Thoracic aorta (tissue), 2 donors: ENCODE measurements at regions not wholly inside any gene's neighbourhood (a gene's known extent, or its start where the extent isn't known, plus 50 kb on each side); places are given as distances from the start of the nearest gene placed in this dataset.

Experiments
- ATAC-seq: fragments of 150-250 bp; one replicate; pipeline ENCODE4 v1.8.0; 2017; ENCODE audit warnings: low read depth; ENCODE audit not compliant: insufficient number of reproducible peaks, low FRiP score
- DNase-seq: peaks from one replicate; pipeline ENCODE4 v3.0.0-alpha.2; 2020; ENCODE audit warnings: low spot score
- H3K27ac ChIP-seq, 2 donors: fragments of 200-600 bp; sonication (generic); 1 replicate in 1 of 2; 2 replicates in 1 of 2; pipeline ENCODE4 v1.5.1; 2016; ENCODE audit warnings: mild to moderate bottlenecking in 2 of 2, moderate library complexity in 2 of 2
- H3K27me3 ChIP-seq: fragments of 200-600 bp; sonication (generic); replicated peaks from 2 replicates; pipeline ENCODE4 v1.6.0; 2016; ENCODE audit warnings: mild to moderate bottlenecking; ENCODE audit not compliant: insufficient read depth
- H3K36me3 ChIP-seq: fragments of 200-600 bp; sonication (generic); one replicate; pipeline ENCODE4 v1.5.1; 2016
- H3K4me1 ChIP-seq, 2 donors: fragments of 200-600 bp; sonication (generic); 1 replicate in 1 of 2; 2 replicates in 1 of 2; pipeline versions ENCODE4 v1.5.1 to v1.6.0; 2016; ENCODE audit warnings: low read depth in 2 of 2, mild to moderate bottlenecking in 1 of 2; ENCODE audit not compliant: control insufficient read depth in 1 of 2
- H3K4me3 ChIP-seq: fragments of 200-600 bp; sonication (generic); 2 replicates; pipeline ENCODE4 v1.5.1; 2016; ENCODE audit warnings: mild to moderate bottlenecking
- H3K9me3 ChIP-seq: fragments of 200-600 bp; sonication (generic); 2 replicates; pipeline ENCODE4 v1.5.1; 2016
- TF ChIP-seq, protein P1 (sequence below): fragments of 200-600 bp; sonication (generic); IDR thresholded peaks from one replicate; pipeline ENCODE4 v1.5.1; 2019; ENCODE audit warnings: antibody characterized with exemption

GRCh38 chr12:34390846-34391700 is 368.8 kb downstream of the ALG10 start:
- DNase-seq (no peak), ATAC-seq (no peak)
- no peak overlapping the region for H3K4me3 ChIP-seq
- H3K27me3 ChIP-seq = no peaks in the 10 kb centered on the region
- peaks cover 5% of the 10 kb centered on the region for H3K9me3 ChIP-seq
- TF ChIP-seq, protein P1, sequence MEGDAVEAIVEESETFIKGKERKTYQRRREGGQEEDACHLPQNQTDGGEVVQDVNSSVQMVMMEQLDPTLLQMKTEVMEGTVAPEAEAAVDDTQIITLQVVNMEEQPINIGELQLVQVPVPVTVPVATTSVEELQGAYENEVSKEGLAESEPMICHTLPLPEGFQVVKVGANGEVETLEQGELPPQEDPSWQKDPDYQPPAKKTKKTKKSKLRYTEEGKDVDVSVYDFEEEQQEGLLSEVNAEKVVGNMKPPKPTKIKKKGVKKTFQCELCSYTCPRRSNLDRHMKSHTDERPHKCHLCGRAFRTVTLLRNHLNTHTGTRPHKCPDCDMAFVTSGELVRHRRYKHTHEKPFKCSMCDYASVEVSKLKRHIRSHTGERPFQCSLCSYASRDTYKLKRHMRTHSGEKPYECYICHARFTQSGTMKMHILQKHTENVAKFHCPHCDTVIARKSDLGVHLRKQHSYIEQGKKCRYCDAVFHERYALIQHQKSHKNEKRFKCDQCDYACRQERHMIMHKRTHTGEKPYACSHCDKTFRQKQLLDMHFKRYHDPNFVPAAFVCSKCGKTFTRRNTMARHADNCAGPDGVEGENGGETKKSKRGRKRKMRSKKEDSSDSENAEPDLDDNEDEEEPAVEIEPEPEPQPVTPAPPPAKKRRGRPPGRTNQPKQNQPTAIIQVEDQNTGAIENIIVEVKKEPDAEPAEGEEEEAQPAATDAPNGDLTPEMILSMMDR = no peak
- H3K36me3 ChIP-seq = no peaks in the 10 kb centered on the region
- H3K27ac ChIP-seq = no peak overlapping the region
- H3K4me1 ChIP-seq = no peaks in the 10 kb centered on the region

DNA sequence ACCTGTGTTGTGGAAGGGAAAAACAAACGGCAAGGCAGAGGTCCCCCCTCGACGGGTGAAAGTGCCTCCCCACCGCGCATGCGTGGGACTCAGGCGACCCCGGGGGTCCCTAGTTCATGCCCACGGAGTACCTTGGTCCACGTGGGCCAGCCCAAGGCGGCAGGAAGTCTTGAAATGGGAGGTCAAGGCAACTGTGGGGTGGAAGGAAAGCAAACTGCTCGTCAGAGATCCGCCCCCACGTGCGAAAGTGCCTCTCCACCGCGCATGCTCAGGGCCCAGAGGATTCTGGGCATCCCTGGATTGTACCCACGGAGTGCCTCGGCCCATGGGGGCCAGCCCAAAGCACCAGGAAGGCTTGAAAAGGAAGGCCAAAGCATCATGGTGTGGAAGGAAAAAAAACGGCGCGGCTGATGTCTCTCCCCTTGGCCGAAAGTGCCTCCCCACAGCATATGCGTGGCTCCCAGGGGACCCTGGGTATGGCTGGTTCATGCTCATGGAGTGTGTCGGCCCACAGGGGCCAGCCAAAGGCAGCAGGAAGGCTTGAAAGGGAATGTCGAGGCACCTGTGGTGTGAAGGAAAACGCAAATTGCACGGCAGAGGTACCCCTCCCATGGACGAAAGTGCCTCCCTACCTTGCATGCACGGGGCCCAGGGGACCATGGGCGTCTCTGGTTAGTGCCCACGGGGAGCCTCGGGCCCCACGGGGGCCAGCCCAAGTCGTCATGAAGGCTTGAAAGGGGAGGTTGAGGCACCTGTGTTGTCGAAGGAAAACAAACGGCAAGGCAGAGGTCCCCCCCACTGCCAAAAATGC is 369.7 kb downstream of the ALG10 start:
- H3K27me3 ChIP-seq = no peaks in the 10 kb centered on the region
- H3K9me3 ChIP-seq = peaks cover 5% of the 10 kb centered on the region
- no peak for ATAC-seq
- H3K4me1 ChIP-seq = no peaks in the 10 kb centered on the region
- TF ChIP-seq, protein P1 = no peak
- no peaks in the 10 kb centered on the region for H3K36me3 ChIP-seq
- no peak overlapping the region for H3K4me3 ChIP-seq
- no peak overlapping the region for H3K27ac ChIP-seq
- no peak for DNase-seq

DNA sequence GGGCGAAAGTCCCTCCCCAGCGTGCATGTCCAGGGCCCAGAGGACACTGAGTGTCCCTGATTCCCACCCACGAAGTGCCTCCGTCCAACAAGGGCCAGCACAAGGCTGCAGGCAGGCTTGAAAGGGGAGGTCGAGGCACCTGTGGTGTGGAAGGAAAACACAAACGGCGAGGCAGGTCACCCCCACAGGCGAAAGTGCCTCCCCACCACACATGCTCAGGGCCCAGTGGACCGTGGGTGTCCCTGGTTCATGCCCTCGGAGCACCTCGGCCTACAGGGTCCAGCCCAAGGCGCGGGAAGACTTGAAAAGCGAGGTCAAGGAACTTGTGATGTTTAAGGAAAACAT is 370.4 kb downstream of the ALG10 start:
- TF ChIP-seq, protein P1 = no peak
- Histone ChIP-seq H3K27ac (no peak overlapping the region), H3K27me3 (no peaks in the 10 kb centered on the region), H3K4me3 (no peak overlapping the region), H3K9me3 (peaks cover 5% of the 10 kb centered on the region), H3K4me1 (no peaks in the 10 kb centered on the region), H3K36me3 (no peaks in the 10 kb centered on the region)
- DNase-seq (no peak), ATAC-seq (no peak)

DNA sequence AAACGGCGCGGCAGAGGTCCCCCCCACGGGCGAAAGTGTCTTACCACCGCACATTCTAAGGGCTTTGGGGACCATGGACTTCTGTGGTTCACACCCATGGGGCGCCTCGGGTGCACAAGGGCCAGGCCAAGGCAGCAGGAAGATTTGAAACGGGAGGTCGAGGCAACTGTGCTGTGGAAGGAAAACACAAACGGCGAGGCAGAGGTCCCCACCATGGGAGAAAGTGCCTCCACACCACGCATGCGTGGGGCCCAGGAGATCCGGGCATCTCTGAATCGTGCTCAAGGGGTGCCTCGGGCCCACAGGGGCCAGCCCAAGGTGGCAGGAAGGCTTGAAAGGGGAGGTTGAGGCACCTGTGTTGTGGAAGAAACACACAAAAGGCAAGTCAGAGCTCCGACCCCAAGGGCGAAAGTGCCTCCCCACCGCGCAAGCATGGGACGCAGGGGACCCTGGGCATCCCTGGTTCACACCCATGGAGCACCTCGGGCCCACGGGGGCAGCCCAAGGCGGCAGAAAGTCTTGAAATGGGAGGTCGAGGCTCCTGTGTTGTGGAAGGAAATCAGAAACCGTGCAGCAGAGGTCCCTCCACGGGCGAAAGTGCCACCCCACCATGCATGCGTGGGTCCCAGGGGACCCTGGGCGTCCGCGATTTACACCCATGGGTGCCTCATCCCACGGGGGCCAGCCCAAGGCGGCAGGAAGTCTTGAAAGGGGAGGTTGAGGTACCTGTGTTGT is 371.0 kb downstream of the ALG10 start:
- DNase-seq (no peak), ATAC-seq (no peak)
- TF ChIP-seq, protein P1 = no peak
- Histone ChIP-seq H3K4me1 (no peaks in the 10 kb centered on the region), H3K4me3 (no peak overlapping the region), H3K27me3 (no peaks in the 10 kb centered on the region), H3K9me3 (peaks cover 5% of the 10 kb centered on the region), H3K36me3 (no peaks in the 10 kb centered on the region), H3K27ac (no peak overlapping the region)

GRCh38 chr12:34393821-34394150 is 371.5 kb downstream of the ALG10 start:
- ATAC-seq = no peak
- H3K4me3 ChIP-seq = no peak overlapping the region
- H3K4me1 ChIP-seq = no peaks in the 10 kb centered on the region
- peaks cover 5% of the 10 kb centered on the region for H3K9me3 ChIP-seq
- TF ChIP-seq, protein P1 = no peak
- H3K27me3 ChIP-seq = no peaks in the 10 kb centered on the region
- H3K27ac ChIP-seq = no peak overlapping the region
- DNase-seq = no peak
- H3K36me3 ChIP-seq = no peaks in the 10 kb centered on the region
